PC-3 (cell line): ENCODE measurements at regions not wholly inside any gene's neighbourhood (a gene's known extent, or its start where the extent isn't known, plus 50 kb on each side); places are given as distances from the start of the nearest gene placed in this dataset.

Source experiments
- CTCF ChIP-seq: fragments of 300-600 bp; sonication (generic); conservative IDR thresholded peaks from 2 replicates; pipeline ENCODE4 v1.5.1; 2017; ENCODE audit warnings: antibody characterized with exemption, low read depth, mild to moderate bottlenecking, low read length
- EZH2 ChIP-seq: fragments of 300-600 bp; sonication (generic); IDR thresholded peaks from one replicate; pipeline ENCODE4 v1.6.1; 2017; ENCODE audit warnings: antibody characterized with exemption, mild to moderate bottlenecking, low read length; ENCODE audit not compliant: unreplicated experiment
- EZH2phosphoT487 ChIP-seq: fragments of 300-600 bp; sonication (generic); IDR thresholded peaks from 2 replicates; pipeline ENCODE4 v1.6.1; 2018; ENCODE audit warnings: mild to moderate bottlenecking, antibody characterized with exemption, low read length, borderline replicate concordance

DNA sequence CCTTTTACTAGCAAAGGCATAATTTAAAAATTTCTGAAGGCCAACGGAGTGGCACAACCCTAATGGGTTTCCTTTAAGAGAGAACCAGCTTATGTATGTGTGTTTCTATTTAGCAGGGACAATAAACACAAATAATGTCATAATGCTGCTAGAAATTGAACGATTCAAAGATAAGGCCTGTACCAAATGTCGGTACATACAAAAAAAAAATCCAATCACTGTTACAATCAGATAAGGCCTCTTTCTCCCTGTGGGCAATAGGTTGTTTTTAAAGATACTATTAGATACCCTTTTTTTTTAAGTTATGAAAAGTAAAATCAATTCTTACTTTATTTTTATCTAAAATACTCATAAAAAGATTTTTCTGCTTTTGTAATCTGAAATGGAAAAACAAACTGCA, 821.0 kb downstream of the PRELID2 start:
- TF ChIP-seq EZH2phosphoT487 (no peak), CTCF (no peak), EZH2 (no peak)
